ENCODE measurements at regions not wholly inside any gene's neighbourhood (a gene's known extent, or its start where the extent isn't known, plus 50 kb on each side); places are given as distances from the start of the nearest gene placed in this dataset.

GRCh38 chr6:1025821-1026220 lies 286.1 kb upstream of the FOXQ1 start:
- DNase-seq (ENCODE audit: low read depth in 1 of 2, low spot score in 1 of 2): no peak
- Histone ChIP-seq H3K27ac (replicated peaks) (no peak overlapping the region), H3K4me3 (replicated peaks; ENCODE audit: insufficient read depth, low read length) (no peak overlapping the region), H3K27me3 (ENCODE audit: insufficient read depth, poor library complexity, severe bottlenecking) (no peaks in the 10 kb centered on the region)
- TF ChIP-seq, protein P1, sequence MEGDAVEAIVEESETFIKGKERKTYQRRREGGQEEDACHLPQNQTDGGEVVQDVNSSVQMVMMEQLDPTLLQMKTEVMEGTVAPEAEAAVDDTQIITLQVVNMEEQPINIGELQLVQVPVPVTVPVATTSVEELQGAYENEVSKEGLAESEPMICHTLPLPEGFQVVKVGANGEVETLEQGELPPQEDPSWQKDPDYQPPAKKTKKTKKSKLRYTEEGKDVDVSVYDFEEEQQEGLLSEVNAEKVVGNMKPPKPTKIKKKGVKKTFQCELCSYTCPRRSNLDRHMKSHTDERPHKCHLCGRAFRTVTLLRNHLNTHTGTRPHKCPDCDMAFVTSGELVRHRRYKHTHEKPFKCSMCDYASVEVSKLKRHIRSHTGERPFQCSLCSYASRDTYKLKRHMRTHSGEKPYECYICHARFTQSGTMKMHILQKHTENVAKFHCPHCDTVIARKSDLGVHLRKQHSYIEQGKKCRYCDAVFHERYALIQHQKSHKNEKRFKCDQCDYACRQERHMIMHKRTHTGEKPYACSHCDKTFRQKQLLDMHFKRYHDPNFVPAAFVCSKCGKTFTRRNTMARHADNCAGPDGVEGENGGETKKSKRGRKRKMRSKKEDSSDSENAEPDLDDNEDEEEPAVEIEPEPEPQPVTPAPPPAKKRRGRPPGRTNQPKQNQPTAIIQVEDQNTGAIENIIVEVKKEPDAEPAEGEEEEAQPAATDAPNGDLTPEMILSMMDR (IDR thresholded peaks at IDR 0.05; ENCODE audit: insufficient read depth, low read length): no peak
- TF ChIP-seq, protein P2, sequence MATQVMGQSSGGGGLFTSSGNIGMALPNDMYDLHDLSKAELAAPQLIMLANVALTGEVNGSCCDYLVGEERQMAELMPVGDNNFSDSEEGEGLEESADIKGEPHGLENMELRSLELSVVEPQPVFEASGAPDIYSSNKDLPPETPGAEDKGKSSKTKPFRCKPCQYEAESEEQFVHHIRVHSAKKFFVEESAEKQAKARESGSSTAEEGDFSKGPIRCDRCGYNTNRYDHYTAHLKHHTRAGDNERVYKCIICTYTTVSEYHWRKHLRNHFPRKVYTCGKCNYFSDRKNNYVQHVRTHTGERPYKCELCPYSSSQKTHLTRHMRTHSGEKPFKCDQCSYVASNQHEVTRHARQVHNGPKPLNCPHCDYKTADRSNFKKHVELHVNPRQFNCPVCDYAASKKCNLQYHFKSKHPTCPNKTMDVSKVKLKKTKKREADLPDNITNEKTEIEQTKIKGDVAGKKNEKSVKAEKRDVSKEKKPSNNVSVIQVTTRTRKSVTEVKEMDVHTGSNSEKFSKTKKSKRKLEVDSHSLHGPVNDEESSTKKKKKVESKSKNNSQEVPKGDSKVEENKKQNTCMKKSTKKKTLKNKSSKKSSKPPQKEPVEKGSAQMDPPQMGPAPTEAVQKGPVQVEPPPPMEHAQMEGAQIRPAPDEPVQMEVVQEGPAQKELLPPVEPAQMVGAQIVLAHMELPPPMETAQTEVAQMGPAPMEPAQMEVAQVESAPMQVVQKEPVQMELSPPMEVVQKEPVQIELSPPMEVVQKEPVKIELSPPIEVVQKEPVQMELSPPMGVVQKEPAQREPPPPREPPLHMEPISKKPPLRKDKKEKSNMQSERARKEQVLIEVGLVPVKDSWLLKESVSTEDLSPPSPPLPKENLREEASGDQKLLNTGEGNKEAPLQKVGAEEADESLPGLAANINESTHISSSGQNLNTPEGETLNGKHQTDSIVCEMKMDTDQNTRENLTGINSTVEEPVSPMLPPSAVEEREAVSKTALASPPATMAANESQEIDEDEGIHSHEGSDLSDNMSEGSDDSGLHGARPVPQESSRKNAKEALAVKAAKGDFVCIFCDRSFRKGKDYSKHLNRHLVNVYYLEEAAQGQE (IDR thresholded peaks at IDR 0.05; ENCODE audit: insufficient replicate concordance, low read depth): no peak
- TF ChIP-seq POLR2AphosphoS5 (IDR thresholded peaks at IDR 0.05; ENCODE audit: low read depth): no peak
- TF ChIP-seq SPI1 (IDR thresholded peaks at IDR 0.05; ENCODE audit: borderline replicate concordance, low read depth): no peak
- TF ChIP-seq GABPA (IDR thresholded peaks at IDR 0.05; ENCODE audit: low read depth): no peak

DNA sequence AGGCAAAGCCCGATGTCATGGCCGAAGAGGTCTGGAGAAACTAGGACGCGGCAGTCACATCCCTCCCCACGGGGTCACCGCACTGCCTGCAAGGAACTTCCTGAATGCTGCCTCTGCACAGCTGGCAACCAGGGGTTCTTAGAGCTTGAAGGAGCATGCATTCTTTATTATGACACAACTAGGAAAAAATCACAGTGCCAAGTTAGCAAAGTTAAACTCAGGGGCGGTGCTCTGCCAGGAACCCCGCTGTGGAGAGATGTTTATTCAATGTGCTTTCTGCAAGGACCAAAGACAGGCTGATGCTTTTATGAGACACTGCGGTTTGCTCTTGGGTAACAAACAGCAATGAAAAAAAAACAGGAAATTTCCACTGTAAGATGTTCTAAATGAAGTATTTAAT lies 287.3 kb upstream of the FOXQ1 start:
- Histone ChIP-seq H3K4me3 (replicated peaks; ENCODE audit: insufficient read depth, low read length) (no peak overlapping the region), H3K27ac (replicated peaks) (no peak overlapping the region), H3K27me3 (ENCODE audit: insufficient read depth, poor library complexity, severe bottlenecking) (no peaks in the 10 kb centered on the region)
- TF ChIP-seq, protein P1 (IDR thresholded peaks at IDR 0.05; ENCODE audit: insufficient read depth, low read length): no peak
- TF ChIP-seq POLR2AphosphoS5 (IDR thresholded peaks at IDR 0.05; ENCODE audit: low read depth): no peak
- TF ChIP-seq, protein P2 (IDR thresholded peaks at IDR 0.05; ENCODE audit: insufficient replicate concordance, low read depth): no peak
- no peak for TF ChIP-seq GABPA (IDR thresholded peaks at IDR 0.05; ENCODE audit: low read depth)
- TF ChIP-seq SPI1 (IDR thresholded peaks at IDR 0.05; ENCODE audit: borderline replicate concordance, low read depth): no peak
- DNase-seq (ENCODE audit: low read depth in 1 of 2, low spot score in 1 of 2): no peak

- H3K27ac ChIP-seq (replicated peaks): no peak overlapping the region
- no peaks in the 10 kb centered on the region for H3K27me3 ChIP-seq (ENCODE audit: insufficient read depth, poor library complexity, severe bottlenecking)
- TF ChIP-seq, protein P2 (IDR thresholded peaks at IDR 0.05; ENCODE audit: insufficient replicate concordance, low read depth): no peak
- TF ChIP-seq POLR2AphosphoS5 (IDR thresholded peaks at IDR 0.05; ENCODE audit: low read depth) (no peak), GABPA (IDR thresholded peaks at IDR 0.05; ENCODE audit: low read depth) (no peak)
- TF ChIP-seq, protein P1 (IDR thresholded peaks at IDR 0.05; ENCODE audit: insufficient read depth, low read length): no peak
- DNase-seq (ENCODE audit: low read depth in 1 of 2, low spot score in 1 of 2): no peak
- H3K4me3 ChIP-seq (replicated peaks; ENCODE audit: insufficient read depth, low read length): no peak overlapping the region
Measured at GRCh38 chr6:1024161-1024560, 287.7 kb upstream of the FOXQ1 start.

Measured in HL-60 (cell line).